GM13976 (cell line): ENCODE measurements at regions not wholly inside any gene's neighbourhood (a gene's known extent, or its start where the extent isn't known, plus 50 kb on each side); places are given as distances from the start of the nearest gene placed in this dataset.

Source experiments
- DNase-seq: peaks from one replicate; pipeline ENCODE4 v3.0.0; 2012; ENCODE audit warnings: low spot score
- in situ Hi-C: fragments of 300-500 bp; cut with MboI; formaldehyde crosslinking; loops from one replicate; pipeline ENCODE4 v1.12.0; 2022; ENCODE audit warnings: low sequenced_read_pairs, mixed read lengths, inconsistent platforms; ENCODE audit not compliant: unreplicated experiment
- TF ChIP-seq, protein P1 (sequence below): IDR thresholded peaks from 2 replicates; pipeline ENCODE4 v1.5.1; 2012; ENCODE audit warnings: borderline replicate concordance, mild to moderate bottlenecking; ENCODE audit not compliant: insufficient read depth; ENCODE audit errors: extremely low read depth, missing control alignments, control extremely low read depth

DNA sequence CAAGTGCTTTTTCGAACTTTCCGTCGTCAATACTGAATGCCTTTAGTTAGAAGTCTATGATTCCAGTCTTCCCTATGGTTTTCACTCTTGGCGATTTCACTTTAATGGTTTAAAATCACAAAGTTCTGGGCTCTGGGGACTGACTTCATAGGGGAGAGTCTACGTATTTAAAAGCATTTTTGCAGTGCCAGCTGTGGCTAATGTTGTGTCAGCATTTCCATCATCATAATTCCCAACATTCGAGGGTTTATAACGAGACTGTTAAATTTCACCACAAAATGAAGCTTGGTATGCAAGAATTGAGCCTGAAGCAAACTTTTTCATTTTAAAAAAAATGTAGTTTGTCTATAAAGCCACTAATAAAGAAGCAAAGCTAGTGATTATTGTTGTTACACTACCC, 242.7 kb downstream of the SOX4 start:
- DNase-seq = no peak
- in situ Hi-C loops = no loop called here
- TF ChIP-seq, protein P1, sequence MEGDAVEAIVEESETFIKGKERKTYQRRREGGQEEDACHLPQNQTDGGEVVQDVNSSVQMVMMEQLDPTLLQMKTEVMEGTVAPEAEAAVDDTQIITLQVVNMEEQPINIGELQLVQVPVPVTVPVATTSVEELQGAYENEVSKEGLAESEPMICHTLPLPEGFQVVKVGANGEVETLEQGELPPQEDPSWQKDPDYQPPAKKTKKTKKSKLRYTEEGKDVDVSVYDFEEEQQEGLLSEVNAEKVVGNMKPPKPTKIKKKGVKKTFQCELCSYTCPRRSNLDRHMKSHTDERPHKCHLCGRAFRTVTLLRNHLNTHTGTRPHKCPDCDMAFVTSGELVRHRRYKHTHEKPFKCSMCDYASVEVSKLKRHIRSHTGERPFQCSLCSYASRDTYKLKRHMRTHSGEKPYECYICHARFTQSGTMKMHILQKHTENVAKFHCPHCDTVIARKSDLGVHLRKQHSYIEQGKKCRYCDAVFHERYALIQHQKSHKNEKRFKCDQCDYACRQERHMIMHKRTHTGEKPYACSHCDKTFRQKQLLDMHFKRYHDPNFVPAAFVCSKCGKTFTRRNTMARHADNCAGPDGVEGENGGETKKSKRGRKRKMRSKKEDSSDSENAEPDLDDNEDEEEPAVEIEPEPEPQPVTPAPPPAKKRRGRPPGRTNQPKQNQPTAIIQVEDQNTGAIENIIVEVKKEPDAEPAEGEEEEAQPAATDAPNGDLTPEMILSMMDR = no peak

DNA sequence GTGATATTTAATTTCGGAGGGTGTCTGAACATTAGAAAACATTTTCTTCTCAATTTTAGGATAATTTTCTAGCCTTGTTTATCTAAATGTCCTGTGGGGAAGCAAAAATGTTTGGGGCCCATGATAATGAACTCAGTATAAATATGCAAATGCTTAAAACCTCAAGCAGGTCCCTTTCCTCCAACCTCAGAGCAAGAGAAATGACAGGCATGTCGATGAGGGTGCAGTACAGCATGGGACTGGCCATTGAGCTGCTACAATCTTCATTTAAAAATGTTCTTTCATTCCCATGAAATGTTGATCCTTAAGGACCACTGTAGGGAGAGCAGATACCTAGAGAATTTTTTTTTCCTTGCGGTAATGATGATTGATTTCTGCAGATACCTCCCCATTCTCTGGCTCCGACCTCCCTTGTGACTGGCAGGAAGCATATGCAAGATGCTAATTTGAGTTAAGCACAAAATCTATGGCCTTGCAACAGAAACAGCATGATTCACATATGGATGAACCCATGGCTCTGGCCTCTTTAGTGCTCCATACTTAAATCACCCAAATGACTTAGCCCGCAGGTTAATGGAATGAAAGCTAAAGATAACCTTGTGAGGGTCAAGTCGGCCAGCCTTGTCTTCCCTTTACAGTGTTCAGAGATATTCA, 243.3 kb downstream of the SOX4 start:
- DNase-seq = no peak
- TF ChIP-seq, protein P1 = no peak
- in situ Hi-C loops = no loop called here

DNA sequence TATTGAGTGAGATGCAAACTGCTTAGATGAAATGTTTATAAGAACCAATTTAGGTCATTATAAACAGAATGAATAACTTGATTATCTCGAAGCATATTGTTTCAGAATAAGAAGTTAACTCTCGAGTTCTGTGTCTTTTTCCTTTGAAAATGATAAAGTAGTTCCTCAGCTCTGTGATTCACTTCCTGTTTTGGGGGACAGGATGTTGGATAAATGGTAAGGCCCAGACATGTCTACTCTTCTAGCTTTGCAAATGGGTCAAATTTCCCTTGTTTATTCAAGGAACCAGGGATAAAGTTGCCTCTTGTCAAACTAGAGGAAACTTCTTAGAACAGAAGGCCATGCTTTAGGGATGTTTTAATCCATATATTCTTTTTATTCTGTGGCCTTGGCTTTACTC, 246.9 kb downstream of the SOX4 start:
- no peak for DNase-seq
- TF ChIP-seq, protein P1 = no peak
- in situ Hi-C loops = no loop called here

DNA sequence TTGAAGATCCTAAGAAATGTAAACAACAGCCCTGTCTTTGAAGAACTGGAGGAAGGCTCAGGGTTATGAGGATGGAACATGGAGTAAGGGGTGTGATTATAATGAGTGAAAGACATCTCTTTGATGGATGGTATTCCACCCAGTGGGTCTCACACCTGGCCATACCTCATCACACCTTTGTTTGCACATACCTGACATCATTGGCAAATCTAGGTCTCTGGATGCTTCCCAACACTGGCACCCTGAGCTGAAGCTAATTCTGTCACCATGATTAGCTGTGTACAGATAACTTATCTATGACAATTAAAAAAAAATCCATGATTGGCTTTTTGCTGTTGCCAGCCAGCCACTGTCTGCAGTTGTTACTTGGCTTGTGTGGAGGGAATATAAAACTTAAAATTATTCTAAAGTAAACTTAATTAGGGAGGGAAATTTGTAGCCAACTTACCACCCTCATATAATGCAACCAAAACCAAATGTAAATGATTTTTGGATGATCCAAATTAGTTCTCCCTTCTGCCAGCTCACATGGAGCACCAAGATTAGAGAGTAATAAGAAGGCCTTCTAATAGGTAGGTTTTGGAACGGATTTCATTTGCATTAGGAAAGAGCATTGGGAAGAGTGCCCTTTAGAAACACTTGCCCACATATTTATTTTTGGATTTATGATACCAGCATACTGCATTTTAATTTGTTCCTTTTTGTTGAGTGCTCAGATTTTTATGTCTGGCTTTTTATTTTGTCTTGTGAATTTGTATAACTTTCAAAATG, 249.5 kb downstream of the SOX4 start:
- in situ Hi-C loops = no loop called here
- no peak for DNase-seq
- TF ChIP-seq, protein P1 = no peak

DNA sequence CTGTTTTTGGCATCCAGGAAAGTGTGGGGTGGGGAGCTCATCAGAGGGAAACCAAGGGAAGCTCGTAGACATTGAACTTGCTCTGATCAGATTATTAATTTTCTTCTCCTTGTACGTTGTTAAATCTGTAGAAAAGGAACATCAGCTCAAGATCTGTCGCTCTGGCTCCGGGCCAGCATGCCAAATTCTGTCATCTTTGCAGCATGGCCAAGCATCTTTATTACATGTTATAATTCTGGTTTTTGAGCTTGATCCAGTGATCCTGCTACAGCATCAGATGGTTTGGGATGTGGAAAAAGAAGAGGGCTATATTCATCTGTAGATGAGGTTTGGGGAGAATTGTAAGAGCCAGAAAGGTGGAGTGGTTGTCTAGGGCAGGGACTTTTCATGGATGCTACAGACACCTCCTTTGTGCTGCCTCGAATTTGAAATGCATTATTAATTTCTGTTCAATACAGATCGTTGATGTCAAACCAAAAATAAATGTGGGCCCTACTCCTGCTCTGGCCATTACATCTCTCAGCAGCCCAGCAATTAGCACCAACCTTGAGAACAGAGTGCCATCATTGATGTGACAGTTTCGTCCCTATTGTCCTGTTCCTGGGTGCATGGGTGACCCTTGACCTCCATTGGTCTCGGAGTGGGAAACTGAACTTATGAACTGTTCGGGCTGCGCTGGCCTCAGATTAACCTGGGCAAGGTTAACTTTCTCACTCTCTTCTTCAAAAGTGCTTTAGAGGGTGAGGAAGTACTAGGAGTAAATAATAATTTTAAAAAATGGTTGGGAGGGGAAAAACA, 250.8 kb downstream of the SOX4 start:
- in situ Hi-C loops = no loop called here

DNA sequence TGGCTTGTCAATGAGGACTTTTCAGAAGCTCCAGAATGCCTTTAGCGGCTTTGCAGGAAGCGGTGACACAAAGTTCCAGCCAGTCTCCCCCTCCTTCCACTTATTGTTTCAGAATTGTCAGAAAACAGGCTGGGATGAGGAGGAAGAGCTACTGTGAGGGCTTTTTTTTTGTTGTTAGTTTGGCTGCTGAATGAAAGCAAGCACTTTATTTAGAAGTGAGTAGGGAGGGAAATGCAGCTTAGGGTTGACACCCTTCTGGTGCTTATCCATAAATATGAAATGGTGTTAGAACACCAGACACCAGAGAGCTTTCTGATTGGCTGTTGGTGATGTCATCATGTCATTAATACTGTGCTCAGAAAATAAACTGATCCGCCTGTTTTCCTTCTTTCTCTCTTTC, 251.5 kb downstream of the SOX4 start:
- TF ChIP-seq, protein P1 = no peak
- no peak for DNase-seq
- in situ Hi-C loops = no loop called here

More for the DNA sequence above, 250.8 kb downstream of the SOX4 start:
- no peak for DNase-seq
- TF ChIP-seq, protein P1 = no peak
